ENCODE measurements at regions not wholly inside any gene's neighbourhood (a gene's known extent, or its start where the extent isn't known, plus 50 kb on each side); places are given as distances from the start of the nearest gene placed in this dataset.
"Not testable (repeated sequence)": the region's sequence is repeated elsewhere in the genome, so short reads cannot be mapped to it uniquely, and the experiment has no call there.

DNA sequence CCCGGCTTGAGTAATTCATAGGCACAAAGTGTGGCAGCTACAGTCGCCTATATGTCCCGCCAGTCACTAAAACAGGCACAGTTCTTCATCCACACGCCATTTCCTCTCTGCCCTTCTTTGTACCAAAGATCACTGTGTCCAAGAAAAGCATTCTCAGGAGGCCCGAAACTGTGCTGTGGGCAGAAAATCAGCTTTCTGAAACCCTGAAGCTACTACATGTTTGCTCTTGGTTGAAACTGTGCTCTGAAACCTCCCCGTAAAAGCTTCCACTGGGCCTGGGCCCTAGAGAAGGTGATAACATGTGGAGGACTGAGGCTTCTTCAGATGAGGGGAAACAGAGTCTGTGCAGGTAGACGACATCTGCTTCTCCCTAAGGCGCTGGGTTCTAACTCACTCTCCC lies 75.6 kb upstream of the ID2 start:
- intact Hi-C loops (cut with DNase I): no loop called here
- FAIRE-seq (no peak), DNase-seq (no peak), ATAC-seq (no peak)
- H3K9me3 ChIP-seq: no peaks in the 10 kb centered on the region
- no peaks in the 10 kb centered on the region for H3K4me1 ChIP-seq
- no peaks in the 10 kb centered on the region for H3K27me3 ChIP-seq
- no peak overlapping the region for H3K4me3 ChIP-seq
- no peak for TF ChIP-seq CTCF (IDR thresholded peaks at IDR 0.05)
- H3K27ac ChIP-seq: no peak overlapping the region
- WGBS, 2 donors: 90 to 93% methylated on average over 8 of the region's 8 CpGs
- no peaks in the 10 kb centered on the region for H3K36me3 ChIP-seq

DNA sequence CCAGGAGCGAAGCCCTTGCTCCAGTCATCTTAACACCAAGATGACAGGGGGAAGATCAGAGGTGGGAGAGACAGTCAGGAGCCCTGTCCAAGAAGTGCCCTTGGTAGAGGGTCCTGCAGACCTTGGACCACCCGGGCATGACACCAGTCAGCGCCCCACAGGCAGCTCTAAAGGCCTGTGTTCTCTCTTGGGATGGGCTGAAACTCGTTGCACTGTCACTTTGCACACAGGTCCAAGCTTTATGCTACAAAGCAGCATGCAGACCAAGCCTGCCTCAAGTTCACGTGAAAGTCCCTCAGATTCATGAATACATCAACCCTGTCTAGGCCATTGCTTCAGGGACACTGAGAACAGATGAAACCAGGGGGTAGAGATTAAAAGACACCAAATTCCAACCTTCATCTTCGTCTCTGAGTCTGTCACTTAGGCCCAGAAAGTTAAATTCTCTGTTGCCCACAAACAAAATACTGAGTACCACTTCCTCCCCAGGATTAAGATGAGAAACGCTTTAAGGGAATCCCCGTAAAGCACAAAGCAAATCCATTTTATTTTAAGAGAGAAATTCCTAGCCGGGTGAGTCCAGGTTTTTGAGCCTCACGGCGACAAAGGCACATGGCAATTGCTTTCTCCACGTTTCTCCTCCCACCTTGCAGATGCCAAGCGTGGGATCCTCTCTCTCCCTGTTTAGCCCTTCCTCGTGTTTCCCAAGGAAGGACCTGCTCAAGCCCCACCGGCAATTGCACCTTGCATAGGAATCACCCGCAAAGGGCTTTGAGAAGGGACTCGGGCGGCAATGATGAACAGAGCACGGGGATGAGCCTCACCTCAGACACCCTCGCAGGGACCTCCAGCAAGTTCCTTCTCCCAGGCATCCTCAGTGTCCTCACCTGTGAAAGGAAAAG lies 75.0 kb upstream of the ID2 start:
- DNase-seq: no peak
- intact Hi-C loops (cut with DNase I): no loop called here
- Histone ChIP-seq H3K27ac (no peak overlapping the region), H3K36me3 (no peaks in the 10 kb centered on the region), H3K27me3 (no peaks in the 10 kb centered on the region), H3K4me1 (no peaks in the 10 kb centered on the region), H3K4me3 (no peak overlapping the region), H3K9me3 (no peaks in the 10 kb centered on the region)
- no peak for ATAC-seq
- FAIRE-seq: no peak
- WGBS, 2 donors: 88% methylated on average over 20 of the region's 20 CpGs
- no peak for TF ChIP-seq CTCF (IDR thresholded peaks at IDR 0.05)

- DNase-seq: no peak
- FAIRE-seq: no peak
- no peaks in the 10 kb centered on the region for H3K36me3 ChIP-seq
- H3K27me3 ChIP-seq: no peaks in the 10 kb centered on the region
- ATAC-seq: peak in 1 of 4 donors; percentile 29
- H3K27ac ChIP-seq: no peak overlapping the region
- TF ChIP-seq CTCF (IDR thresholded peaks at IDR 0.05): no peak
- WGBS, 2 donors: 70 to 75% methylated on average over 5 of the region's 5 CpGs
- intact Hi-C loops (cut with DNase I): no loop called here
- H3K9me3 ChIP-seq: no peaks in the 10 kb centered on the region
- H3K4me1 ChIP-seq: no peaks in the 10 kb centered on the region
- no peak overlapping the region for H3K4me3 ChIP-seq
Observed at GRCh38 chr2:8607606-8608005, 74.2 kb upstream of the ID2 start.

- H3K36me3 ChIP-seq: no peaks in the 10 kb centered on the region
- no peak overlapping the region for H3K4me3 ChIP-seq
- no peak for FAIRE-seq
- DNase-seq: no peak
- no peak for TF ChIP-seq CTCF (IDR thresholded peaks at IDR 0.05)
- WGBS, 2 donors: 86 to 89% methylated on average over 6 of the region's 6 CpGs
- H3K27ac ChIP-seq: no peak overlapping the region
- intact Hi-C loops (cut with DNase I): no loop called here
- no peaks in the 10 kb centered on the region for H3K9me3 ChIP-seq
- no peaks in the 10 kb centered on the region for H3K27me3 ChIP-seq
- ATAC-seq: no peak
- H3K4me1 ChIP-seq: no peaks in the 10 kb centered on the region
Observed at GRCh38 chr2:8608411-8608954, 73.4 kb upstream of the ID2 start.

- WGBS, 2 donors: 40 to 46% methylated on average over 5 of the region's 5 CpGs
- no peak for DNase-seq
Observed at GRCh38 chr2:8609357-8609811, 72.5 kb upstream of the ID2 start.

DNA sequence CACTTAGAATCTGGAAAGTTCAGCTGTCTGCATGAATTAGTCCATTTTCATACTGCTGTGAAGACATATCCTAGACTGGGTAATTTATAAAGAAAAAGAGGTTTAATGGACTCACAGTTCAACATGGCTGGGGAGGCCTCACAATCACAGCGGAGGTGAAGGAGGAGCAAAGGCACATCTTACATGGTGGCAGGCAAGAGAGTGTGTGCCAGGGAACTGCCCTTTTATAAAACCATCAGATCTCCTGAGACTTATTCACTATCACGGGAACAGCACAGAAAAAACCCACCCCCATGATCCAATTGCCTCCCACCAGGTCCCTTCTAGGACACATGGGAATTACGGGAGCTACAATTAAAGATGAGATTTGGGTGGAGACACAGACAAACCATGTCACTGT lies 71.1 kb upstream of the ID2 start:
- H3K27me3 ChIP-seq; FAIRE-seq; ATAC-seq; H3K4me3 ChIP-seq; intact Hi-C loops (cut with DNase I); DNase-seq; H3K4me1 ChIP-seq; H3K9me3 ChIP-seq; H3K27ac ChIP-seq; H3K36me3 ChIP-seq: not testable (repeated sequence)
- 63 to 69% methylated on average over 3 of the region's 3 CpGs for WGBS, 2 donors

More at GRCh38 chr2:8609357-8609811, 72.5 kb upstream of the ID2 start:
- Histone ChIP-seq H3K4me1 (no peaks in the 10 kb centered on the region), H3K27me3 (no peaks in the 10 kb centered on the region), H3K4me3 (no peak overlapping the region), H3K27ac (no peak overlapping the region), H3K36me3 (no peaks in the 10 kb centered on the region), H3K9me3 (no peaks in the 10 kb centered on the region)
- intact Hi-C loops (cut with DNase I): no loop called here
- TF ChIP-seq CTCF (IDR thresholded peaks at IDR 0.05): no peak
- peak in 1 of 4 donors; percentile 49 for ATAC-seq
- FAIRE-seq: no peak
